HG03439 (cell line): ENCODE measurements at regions not wholly inside any gene's neighbourhood (a gene's known extent, or its start where the extent isn't known, plus 50 kb on each side); places are given as distances from the start of the nearest gene placed in this dataset.

Experiments
- ATAC-seq: cut with Tn5 transposase; IDR thresholded peaks from one replicate; pipeline ENCODE4 v1.9.1; 2021; ENCODE audit warnings: mild to moderate bottlenecking, moderate library complexity; ENCODE audit not compliant: unreplicated experiment

- no peak for ATAC-seq
Measured at GRCh38 chr12:90428881-90429280, 526.1 kb downstream of the CCER1 start.

- ATAC-seq = no peak
Measured at GRCh38 chr12:90428465-90428864, 526.5 kb downstream of the CCER1 start.

GRCh38 chr12:90423965-90424364 lies 531.0 kb downstream of the CCER1 start:
- ATAC-seq = no peak

- ATAC-seq = no peak
Measured at GRCh38 chr12:90410962-90411361, 544.0 kb downstream of the CCER1 start.

- no peak for ATAC-seq
Measured at GRCh38 chr12:90407841-90408240, 547.1 kb downstream of the CCER1 start.

- ATAC-seq = no peak
Measured at GRCh38 chr12:90404071-90404470, 550.9 kb downstream of the CCER1 start.

- ATAC-seq = no peak
Measured at GRCh38 chr12:90401185-90401584, 553.8 kb downstream of the CCER1 start.

- no peak for ATAC-seq
Measured at GRCh38 chr12:90399357-90399756, 555.6 kb downstream of the CCER1 start.

GRCh38 chr12:90398285-90398836 lies 556.6 kb downstream of the CCER1 start:
- ATAC-seq = no peak

- no peak for ATAC-seq
Measured at GRCh38 chr12:90396556-90396955, 558.4 kb downstream of the CCER1 start.

- no peak for ATAC-seq
Measured at GRCh38 chr12:90393652-90394051, 561.3 kb downstream of the CCER1 start.

- ATAC-seq = no peak
Measured at GRCh38 chr12:90393089-90393488, 561.9 kb downstream of the CCER1 start.

GRCh38 chr12:90390947-90391346 lies 564.0 kb downstream of the CCER1 start:
- no peak for ATAC-seq

- no peak for ATAC-seq
Measured at GRCh38 chr12:90368081-90368480, 586.9 kb downstream of the CCER1 start.

GRCh38 chr12:90366286-90366685 lies 588.7 kb downstream of the CCER1 start:
- ATAC-seq = no peak

GRCh38 chr12:90360300-90360699 lies 594.7 kb downstream of the CCER1 start:
- ATAC-seq = no peak

GRCh38 chr12:90355711-90356355 lies 599.1 kb downstream of the CCER1 start:
- no peak for ATAC-seq

GRCh38 chr12:90343966-90344365 lies 611.0 kb downstream of the CCER1 start:
- ATAC-seq = no peak

- no peak for ATAC-seq
Measured at GRCh38 chr12:90342081-90342480, 612.9 kb downstream of the CCER1 start.

- ATAC-seq = no peak
Measured at GRCh38 chr12:90339837-90340236, 615.1 kb downstream of the CCER1 start.

GRCh38 chr12:90338365-90338764 lies 616.6 kb downstream of the CCER1 start:
- no peak for ATAC-seq

- no peak for ATAC-seq
Measured at GRCh38 chr12:90337018-90337417, 618.0 kb downstream of the CCER1 start.

- no peak for ATAC-seq
Measured at GRCh38 chr12:90335566-90335965, 619.4 kb downstream of the CCER1 start.
